Stomach (tissue), 8 donors: ENCODE measurements at regions not wholly inside any gene's neighbourhood (a gene's known extent, or its start where the extent isn't known, plus 50 kb on each side); places are given as distances from the start of the nearest gene placed in this dataset.
"Not testable (repeated sequence)": the region's sequence is repeated elsewhere in the genome, so short reads cannot be mapped to it uniquely, and the experiment has no call there.

Experiments
- DNase-seq, 2 donors: peaks; one replicate each; pipeline versions ENCODE4 v3.0.0 to v3.0.0-alpha.2; 2013 to 2019
- H3K27ac ChIP-seq, 5 donors: fragments of 200-600 bp in 4 of 5; sonication (generic) in 4 of 5; one replicate each; pipeline ENCODE4 v1.5.1; 2013 to 2019; ENCODE audit warnings: mild to moderate bottlenecking in 1 of 5, moderate library complexity in 1 of 5
- H3K27me3 ChIP-seq, 3 donors: fragments of 200-600 bp; sonication (generic); one replicate each; pipeline ENCODE4 v1.5.1; 2017 to 2019; ENCODE audit warnings: mixed run types in 1 of 3
- H3K36me3 ChIP-seq, 4 donors: fragments of 200-600 bp; sonication (generic); 1 replicate in 3 of 4; 2 replicates in 1 of 4; pipeline ENCODE4 v1.5.1; 2016 to 2019
- H3K4me1 ChIP-seq, 4 donors: fragments of 200-600 bp; sonication (generic); one replicate each; pipeline ENCODE4 v1.5.1; 2016 to 2019
- H3K4me3 ChIP-seq, 4 donors: fragments of 200-600 bp; sonication (generic) in 3 of 4; one replicate each; pipeline ENCODE4 v1.5.1; 2016 to 2019; ENCODE audit warnings: mild to moderate bottlenecking in 1 of 4
- H3K9me3 ChIP-seq, 4 donors: fragments of 200-600 bp; sonication (generic); one replicate each; pipeline ENCODE4 v1.5.1; 2016 to 2019
- CTCF ChIP-seq, 7 experiments: fragments of 450-650 bp in 4 of 7; fragments of 200-600 bp in 3 of 7; sonication (generic) in 3 of 7; IDR thresholded peaks; one replicate each; pipeline ENCODE4 v1.5.1; 2016 to 2019; ENCODE audit warnings: antibody characterized with exemption in 7 of 7, control low read depth in 2 of 7, mild to moderate bottlenecking in 1 of 7
- EP300 ChIP-seq: sonication (generic); formaldehyde crosslinking; IDR thresholded peaks from one replicate; pipeline ENCODE4 v1.6.1; 2017; ENCODE audit warnings: antibody characterized with exemption
- POLR2A ChIP-seq, 4 donors: fragments of 450-650 bp; IDR thresholded peaks; one replicate each; pipeline ENCODE4 v1.6.1; 2016; ENCODE audit warnings: antibody characterized with exemption in 4 of 4, control low read depth in 2 of 4, mild to moderate bottlenecking in 1 of 4, moderate library complexity in 1 of 4
- POLR2AphosphoS5 ChIP-seq, 3 donors: sonication (generic); formaldehyde crosslinking; IDR thresholded peaks; one replicate each; pipeline ENCODE4 v1.6.1; 2016; ENCODE audit warnings: antibody characterized with exemption in 3 of 3
- WGBS, 5 donors: extraction: QIAGEN DNeasy Blood & Tissue Kit in 3 of 5; methylation state at CpG; one replicate each; pipeline versions ENCODE4 v1.1.5 to v1.1.7; 2013 to 2018; 5-methylcytosine and 5-hydroxymethylcytosine counted together
- intact Hi-C: fragments of 100-400 bp; cut with DNase I; formaldehyde crosslinking; loops from one replicate; pipeline ENCODE4 v1.15.1; 2023; ENCODE audit warnings: low total_unique reads
- donor health status: healthy with polysubstance abuse.
- donor health status: Bipolar disorder and iron deficiency.
- donor health status: healthy.

GRCh38 chr5:163106098-163106497 is 331.3 kb upstream of the CCNG1 start:
- no peaks in the 10 kb centered on the region for H3K27me3 ChIP-seq
- H3K27ac ChIP-seq = no peak overlapping the region
- no peaks in the 10 kb centered on the region for H3K36me3 ChIP-seq
- intact Hi-C loops = no loop called here
- H3K9me3 ChIP-seq = no peaks in the 10 kb centered on the region
- H3K4me3 ChIP-seq = no peak overlapping the region
- H3K4me1 ChIP-seq = no peaks in the 10 kb centered on the region
- WGBS, 5 donors = 62 to 88% (median 77%) methylated on average over 1 of the region's 1 CpG
- TF ChIP-seq POLR2A (IDR thresholded peaks at IDR 0.05) (no peak), POLR2AphosphoS5 (IDR thresholded peaks at IDR 0.05) (no peak), CTCF (IDR thresholded peaks at IDR 0.05) (no peak), EP300 (no peak)
- DNase-seq = no peak

- WGBS, 5 donors = 84 to 100% (median 88%) methylated on average over 1 of the region's 1 CpG
- no peaks in the 10 kb centered on the region for H3K4me1 ChIP-seq
- intact Hi-C loops = no loop called here
- H3K9me3 ChIP-seq = no peaks in the 10 kb centered on the region
- TF ChIP-seq EP300 = no peak
- TF ChIP-seq CTCF (IDR thresholded peaks at IDR 0.05) = no peak
- TF ChIP-seq POLR2A (IDR thresholded peaks at IDR 0.05) = no peak
- no peak for TF ChIP-seq POLR2AphosphoS5 (IDR thresholded peaks at IDR 0.05)
- no peak overlapping the region for H3K27ac ChIP-seq
- H3K4me3 ChIP-seq = no peak overlapping the region
- H3K36me3 ChIP-seq = no peaks in the 10 kb centered on the region
- H3K27me3 ChIP-seq = no peaks in the 10 kb centered on the region
- DNase-seq = no peak
Measured at GRCh38 chr5:163108351-163108750, 329.0 kb upstream of the CCNG1 start.

- TF ChIP-seq POLR2A (IDR thresholded peaks at IDR 0.05) = no peak
- no peak for TF ChIP-seq CTCF (IDR thresholded peaks at IDR 0.05)
- TF ChIP-seq POLR2AphosphoS5 (IDR thresholded peaks at IDR 0.05) = no peak
- no peak for TF ChIP-seq EP300
- Histone ChIP-seq H3K36me3 (no peaks in the 10 kb centered on the region), H3K9me3 (peaks cover 0 to 8% (median 2%) of the 10 kb centered on the region in 4 donors), H3K27ac (no peak overlapping the region), H3K27me3 (no peaks in the 10 kb centered on the region), H3K4me1 (no peaks in the 10 kb centered on the region), H3K4me3 (no peak overlapping the region)
- WGBS, 5 donors = 54 to 67% (median 57%) methylated on average over 4 of the region's 4 CpGs
- DNase-seq = no peak
- intact Hi-C loops = no loop called here
Measured at GRCh38 chr5:163115011-163115410, 322.4 kb upstream of the CCNG1 start.

- intact Hi-C loops = not testable (repeated sequence)
Measured at GRCh38 chr5:163116618-163117017, 320.8 kb upstream of the CCNG1 start.

GRCh38 chr5:163134061-163134460 is 303.3 kb upstream of the CCNG1 start:
- TF ChIP-seq CTCF (IDR thresholded peaks at IDR 0.05) = no peak
- TF ChIP-seq POLR2AphosphoS5 (IDR thresholded peaks at IDR 0.05) = no peak
- TF ChIP-seq EP300 = no peak
- TF ChIP-seq POLR2A (IDR thresholded peaks at IDR 0.05) = no peak
- intact Hi-C loops = no loop called here
- no peaks in the 10 kb centered on the region for H3K27me3 ChIP-seq
- H3K36me3 ChIP-seq = no peaks in the 10 kb centered on the region
- H3K4me3 ChIP-seq = no peak overlapping the region
- DNase-seq = no peak
- H3K9me3 ChIP-seq = no peaks in the 10 kb centered on the region
- no peak overlapping the region for H3K27ac ChIP-seq
- H3K4me1 ChIP-seq = no peaks in the 10 kb centered on the region

More at GRCh38 chr5:163116618-163117017, 320.8 kb upstream of the CCNG1 start:
- not testable (repeated sequence) for H3K27me3 ChIP-seq, H3K27ac ChIP-seq, H3K36me3 ChIP-seq, H3K4me3 ChIP-seq, H3K4me1 ChIP-seq, DNase-seq, H3K9me3 ChIP-seq
- 83 to 90% (median 90%) methylated on average over 2 of the region's 2 CpGs for WGBS, 5 donors
